GM13976 (cell line): ENCODE measurements at regions not wholly inside any gene's neighbourhood (a gene's known extent, or its start where the extent isn't known, plus 50 kb on each side); places are given as distances from the start of the nearest gene placed in this dataset.

Experiments used
- DNase-seq: peaks from one replicate; pipeline ENCODE4 v3.0.0; 2012; ENCODE audit warnings: low spot score
- in situ Hi-C: fragments of 300-500 bp; cut with MboI; formaldehyde crosslinking; loops from one replicate; pipeline ENCODE4 v1.12.0; 2022; ENCODE audit warnings: low sequenced_read_pairs, mixed read lengths, inconsistent platforms; ENCODE audit not compliant: unreplicated experiment
- TF ChIP-seq, protein P1 (sequence below): IDR thresholded peaks from 2 replicates; pipeline ENCODE4 v1.5.1; 2012; ENCODE audit warnings: borderline replicate concordance, mild to moderate bottlenecking; ENCODE audit not compliant: insufficient read depth; ENCODE audit errors: extremely low read depth, missing control alignments, control extremely low read depth

GRCh38 chr17:34125010-34125409, 130.1 kb upstream of the CCL2 start:
- no peak for DNase-seq
- in situ Hi-C loops: no loop called here
- TF ChIP-seq, protein P1, sequence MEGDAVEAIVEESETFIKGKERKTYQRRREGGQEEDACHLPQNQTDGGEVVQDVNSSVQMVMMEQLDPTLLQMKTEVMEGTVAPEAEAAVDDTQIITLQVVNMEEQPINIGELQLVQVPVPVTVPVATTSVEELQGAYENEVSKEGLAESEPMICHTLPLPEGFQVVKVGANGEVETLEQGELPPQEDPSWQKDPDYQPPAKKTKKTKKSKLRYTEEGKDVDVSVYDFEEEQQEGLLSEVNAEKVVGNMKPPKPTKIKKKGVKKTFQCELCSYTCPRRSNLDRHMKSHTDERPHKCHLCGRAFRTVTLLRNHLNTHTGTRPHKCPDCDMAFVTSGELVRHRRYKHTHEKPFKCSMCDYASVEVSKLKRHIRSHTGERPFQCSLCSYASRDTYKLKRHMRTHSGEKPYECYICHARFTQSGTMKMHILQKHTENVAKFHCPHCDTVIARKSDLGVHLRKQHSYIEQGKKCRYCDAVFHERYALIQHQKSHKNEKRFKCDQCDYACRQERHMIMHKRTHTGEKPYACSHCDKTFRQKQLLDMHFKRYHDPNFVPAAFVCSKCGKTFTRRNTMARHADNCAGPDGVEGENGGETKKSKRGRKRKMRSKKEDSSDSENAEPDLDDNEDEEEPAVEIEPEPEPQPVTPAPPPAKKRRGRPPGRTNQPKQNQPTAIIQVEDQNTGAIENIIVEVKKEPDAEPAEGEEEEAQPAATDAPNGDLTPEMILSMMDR: no peak

GRCh38 chr17:34125921-34126320, 129.2 kb upstream of the CCL2 start:
- in situ Hi-C loops: no loop called here
- TF ChIP-seq, protein P1: no peak
- DNase-seq: no peak

GRCh38 chr17:34126496-34126895, 128.6 kb upstream of the CCL2 start:
- in situ Hi-C loops: no loop called here
- DNase-seq: no peak
- TF ChIP-seq, protein P1: no peak

- in situ Hi-C loops: no loop called here
- TF ChIP-seq, protein P1: no peak
- peak; percentile 16 for DNase-seq
Observed at GRCh38 chr17:34126965-34127364, 128.1 kb upstream of the CCL2 start.

GRCh38 chr17:34130544-34130943, 124.5 kb upstream of the CCL2 start:
- TF ChIP-seq, protein P1: no peak
- in situ Hi-C loops: no loop called here

GRCh38 chr17:34131386-34131785, 123.7 kb upstream of the CCL2 start:
- in situ Hi-C loops: no loop called here
- TF ChIP-seq, protein P1: no peak

More at GRCh38 chr17:34130544-34130943, 124.5 kb upstream of the CCL2 start:
- no peak for DNase-seq

DNA sequence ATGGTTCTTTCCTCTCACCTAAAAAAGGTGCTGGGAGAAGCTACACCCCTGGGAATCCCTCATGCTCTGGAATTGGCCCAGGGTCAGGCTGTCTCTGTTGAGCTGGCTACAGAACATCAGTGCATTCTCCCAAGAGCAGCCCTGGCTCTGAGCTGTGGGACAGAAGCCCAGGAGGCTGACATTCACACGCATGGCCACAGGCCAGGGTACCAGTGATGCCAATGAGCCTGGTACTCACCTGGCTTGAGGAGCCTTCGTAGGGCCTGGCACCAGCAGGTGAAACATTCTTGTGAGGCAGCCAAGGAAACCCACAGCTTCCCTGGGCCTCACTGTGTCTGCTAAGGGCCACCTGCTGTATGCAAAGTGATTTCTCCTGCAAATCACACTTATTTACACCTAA, 121.7 kb upstream of the CCL2 start:
- no peak for DNase-seq
- TF ChIP-seq, protein P1: no peak
- in situ Hi-C loops: no loop called here

More at GRCh38 chr17:34131386-34131785, 123.7 kb upstream of the CCL2 start:
- no peak for DNase-seq
